ENCODE measurements at regions not wholly inside any gene's neighbourhood (a gene's known extent, or its start where the extent isn't known, plus 50 kb on each side); places are given as distances from the start of the nearest gene placed in this dataset.

- CTCF ChIA-PET, result no interaction called here
- POLR2A ChIA-PET, result no interaction called here
- TF ChIP-seq, protein P1, sequence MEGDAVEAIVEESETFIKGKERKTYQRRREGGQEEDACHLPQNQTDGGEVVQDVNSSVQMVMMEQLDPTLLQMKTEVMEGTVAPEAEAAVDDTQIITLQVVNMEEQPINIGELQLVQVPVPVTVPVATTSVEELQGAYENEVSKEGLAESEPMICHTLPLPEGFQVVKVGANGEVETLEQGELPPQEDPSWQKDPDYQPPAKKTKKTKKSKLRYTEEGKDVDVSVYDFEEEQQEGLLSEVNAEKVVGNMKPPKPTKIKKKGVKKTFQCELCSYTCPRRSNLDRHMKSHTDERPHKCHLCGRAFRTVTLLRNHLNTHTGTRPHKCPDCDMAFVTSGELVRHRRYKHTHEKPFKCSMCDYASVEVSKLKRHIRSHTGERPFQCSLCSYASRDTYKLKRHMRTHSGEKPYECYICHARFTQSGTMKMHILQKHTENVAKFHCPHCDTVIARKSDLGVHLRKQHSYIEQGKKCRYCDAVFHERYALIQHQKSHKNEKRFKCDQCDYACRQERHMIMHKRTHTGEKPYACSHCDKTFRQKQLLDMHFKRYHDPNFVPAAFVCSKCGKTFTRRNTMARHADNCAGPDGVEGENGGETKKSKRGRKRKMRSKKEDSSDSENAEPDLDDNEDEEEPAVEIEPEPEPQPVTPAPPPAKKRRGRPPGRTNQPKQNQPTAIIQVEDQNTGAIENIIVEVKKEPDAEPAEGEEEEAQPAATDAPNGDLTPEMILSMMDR (IDR thresholded peaks at IDR 0.05; ENCODE audit: control extremely low read depth, extremely low read depth, low read depth, missing control alignments), result no peak
- no peak for DNase-seq (ENCODE audit: extremely low spot score)
Observed at GRCh38 chr11:92475316-92475715, 250.7 kb downstream of the FAT3 start.

GRCh38 chr11:92475819-92476218 is 251.2 kb downstream of the FAT3 start:
- TF ChIP-seq, protein P1 (IDR thresholded peaks at IDR 0.05; ENCODE audit: control extremely low read depth, extremely low read depth, low read depth, missing control alignments), result no peak
- ChIA-PET CTCF (no interaction called here), POLR2A (no interaction called here)

GRCh38 chr11:92477686-92478085 is 253.1 kb downstream of the FAT3 start:
- no peak for DNase-seq (ENCODE audit: extremely low spot score)
- POLR2A ChIA-PET, result no interaction called here
- TF ChIP-seq, protein P1 (IDR thresholded peaks at IDR 0.05; ENCODE audit: control extremely low read depth, extremely low read depth, low read depth, missing control alignments), result no peak
- CTCF ChIA-PET, result interaction anchor here (1.3 to 1.6 kb wide), 2 partner anchors 10 to 18 kb away, joined by 3 to 4 read pairs; no protein-coding TSS in a partner anchor

More at GRCh38 chr11:92475819-92476218, 251.2 kb downstream of the FAT3 start:
- no peak for DNase-seq (ENCODE audit: extremely low spot score)

DNA sequence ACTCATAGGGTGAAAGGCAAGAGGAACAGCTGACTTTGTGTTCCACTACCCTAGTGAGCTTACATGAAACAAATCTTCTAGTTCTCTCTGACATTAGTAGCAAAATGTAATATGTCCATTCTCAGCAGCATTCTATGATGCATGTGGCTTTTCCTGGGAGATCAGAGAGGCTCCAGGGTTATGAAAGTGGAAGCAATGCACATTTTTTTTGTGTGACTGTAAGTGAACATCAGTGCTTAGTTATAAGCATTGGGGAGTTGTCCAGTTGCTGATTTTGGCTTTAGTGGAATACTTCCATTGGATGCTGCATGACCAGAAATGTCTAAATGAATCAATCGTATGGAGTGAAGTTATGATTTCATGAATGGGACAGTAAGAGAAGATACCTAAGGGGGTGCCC is 255.9 kb downstream of the FAT3 start:
- TF ChIP-seq, protein P1 (IDR thresholded peaks at IDR 0.05; ENCODE audit: control extremely low read depth, extremely low read depth, low read depth, missing control alignments), result no peak
- POLR2A ChIA-PET, result no interaction called here
- CTCF ChIA-PET, result no interaction called here
- no peak for DNase-seq (ENCODE audit: extremely low spot score)

GRCh38 chr11:92482492-92483060 is 258.0 kb downstream of the FAT3 start:
- no peak for DNase-seq (ENCODE audit: extremely low spot score)
- TF ChIP-seq, protein P1 (IDR thresholded peaks at IDR 0.05; ENCODE audit: control extremely low read depth, extremely low read depth, low read depth, missing control alignments), result no peak
- POLR2A ChIA-PET, result no interaction called here
- CTCF ChIA-PET, result no interaction called here

DNA sequence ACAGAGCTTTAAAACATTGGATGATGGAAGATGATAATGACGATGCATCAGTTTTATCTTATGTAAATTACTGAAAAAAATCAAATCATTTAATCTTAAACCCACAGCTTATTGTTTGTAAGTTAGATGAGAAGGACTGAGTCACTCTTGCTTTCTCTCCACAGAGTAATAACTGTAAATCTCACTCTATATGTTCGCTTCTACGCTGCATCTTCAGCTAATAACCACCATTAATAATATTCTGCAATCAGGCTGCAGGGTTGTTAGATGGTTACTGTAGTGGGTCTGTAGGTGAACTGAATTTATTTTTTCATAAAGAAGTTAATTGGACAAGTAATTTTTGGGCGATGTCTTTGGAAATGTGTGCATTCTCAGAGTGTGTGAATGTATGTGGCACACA is 260.0 kb downstream of the FAT3 start:
- ChIA-PET CTCF (interaction anchor here (0.9 to 1.3 kb wide), 4 partner anchors 9 to 20 kb away, joined by 3 read pairs; no protein-coding TSS in a partner anchor), POLR2A (no interaction called here)
- DNase-seq (ENCODE audit: extremely low spot score), result no peak
- TF ChIP-seq, protein P1 (IDR thresholded peaks at IDR 0.05; ENCODE audit: control extremely low read depth, extremely low read depth, low read depth, missing control alignments), result no peak
